GM11168 (cell line): ENCODE measurements at regions not wholly inside any gene's neighbourhood (a gene's known extent, or its start where the extent isn't known, plus 50 kb on each side); places are given as distances from the start of the nearest gene placed in this dataset.
"Not testable (repeated sequence)": the region's sequence is repeated elsewhere in the genome, so short reads cannot be mapped to it uniquely, and the experiment has no call there.

Source experiments
- in situ Hi-C: fragments of 300-500 bp; cut with MboI; formaldehyde crosslinking; loops from one replicate; pipeline ENCODE4 v1.12.0; 2022; ENCODE audit warnings: low sequenced_read_pairs; ENCODE audit not compliant: unreplicated experiment

GRCh38 chr3:107911337-107912000 lies 179.4 kb downstream of the CD47 start:
- in situ Hi-C loops: no loop called here

GRCh38 chr3:107910713-107911259 lies 180.0 kb downstream of the CD47 start:
- in situ Hi-C loops: no loop called here

GRCh38 chr3:107909583-107909982 lies 181.2 kb downstream of the CD47 start:
- in situ Hi-C loops: not testable (repeated sequence)

- in situ Hi-C loops: no loop called here
Observed at GRCh38 chr3:107907996-107908395, 182.8 kb downstream of the CD47 start.

- in situ Hi-C loops: no loop called here
Observed at GRCh38 chr3:107904536-107905066, 186.2 kb downstream of the CD47 start.

GRCh38 chr3:107899990-107900651 lies 190.7 kb downstream of the CD47 start:
- in situ Hi-C loops: no loop called here

GRCh38 chr3:107897471-107898061 lies 193.3 kb downstream of the CD47 start:
- in situ Hi-C loops: no loop called here

GRCh38 chr3:107894998-107895397 lies 195.8 kb downstream of the CD47 start:
- in situ Hi-C loops: no loop called here

GRCh38 chr3:107892955-107893624 lies 197.7 kb downstream of the CD47 start:
- in situ Hi-C loops: no loop called here

- in situ Hi-C loops: no loop called here
Observed at GRCh38 chr3:107884719-107885460, 205.9 kb downstream of the CD47 start.

- in situ Hi-C loops: no loop called here
Observed at GRCh38 chr3:107884028-107884427, 206.8 kb downstream of the CD47 start.

- in situ Hi-C loops: no loop called here
Observed at GRCh38 chr3:107882881-107883280, 207.9 kb downstream of the CD47 start.

- in situ Hi-C loops: no loop called here
Observed at GRCh38 chr3:107882261-107882660, 208.6 kb downstream of the CD47 start.

GRCh38 chr3:107881509-107881908 lies 209.3 kb downstream of the CD47 start:
- in situ Hi-C loops: no loop called here

GRCh38 chr3:107880702-107881101 lies 210.1 kb downstream of the CD47 start:
- in situ Hi-C loops: no loop called here

GRCh38 chr3:107877936-107878335 lies 212.9 kb downstream of the CD47 start:
- in situ Hi-C loops: no loop called here

- in situ Hi-C loops: no loop called here
Observed at GRCh38 chr3:107870943-107871638, 219.7 kb downstream of the CD47 start.

- in situ Hi-C loops: no loop called here
Observed at GRCh38 chr3:107870096-107870495, 220.7 kb downstream of the CD47 start.

- in situ Hi-C loops: no loop called here
Observed at GRCh38 chr3:107868449-107868848, 222.4 kb downstream of the CD47 start.
